ENCODE measurements at regions not wholly inside any gene's neighbourhood (a gene's known extent, or its start where the extent isn't known, plus 50 kb on each side); places are given as distances from the start of the nearest gene placed in this dataset.

- DNase-seq (ENCODE audit: low read depth) = no peak
Observed at GRCh38 chr22:47780281-47780875, 1017.9 kb downstream of the TBC1D22A start.

GRCh38 chr22:47779474-47779873 is 1017.0 kb downstream of the TBC1D22A start:
- no peak for DNase-seq (ENCODE audit: low read depth)

GRCh38 chr22:47778160-47778658 is 1015.8 kb downstream of the TBC1D22A start:
- DNase-seq (ENCODE audit: low read depth) = no peak

DNA sequence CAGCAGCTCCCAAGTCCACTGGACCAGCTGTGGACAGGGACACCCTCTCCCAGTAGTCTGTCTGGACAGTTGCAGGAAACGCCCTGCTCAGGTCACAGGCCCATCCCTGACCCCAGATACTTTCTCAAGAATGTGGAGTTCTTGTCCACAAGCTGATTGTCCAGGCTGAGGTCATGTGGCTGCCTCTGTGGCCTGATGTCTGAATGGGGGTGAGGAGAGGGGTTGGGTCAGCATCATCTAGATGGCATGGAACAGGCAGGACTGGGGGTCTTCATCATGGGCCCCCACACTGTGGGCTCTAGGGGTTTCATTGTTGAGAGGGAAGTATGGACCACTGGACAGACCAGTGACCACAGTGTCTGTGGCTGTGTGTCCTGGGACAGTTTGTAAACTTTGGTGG is 1015.0 kb downstream of the TBC1D22A start:
- no peak for DNase-seq (ENCODE audit: low read depth)

DNA sequence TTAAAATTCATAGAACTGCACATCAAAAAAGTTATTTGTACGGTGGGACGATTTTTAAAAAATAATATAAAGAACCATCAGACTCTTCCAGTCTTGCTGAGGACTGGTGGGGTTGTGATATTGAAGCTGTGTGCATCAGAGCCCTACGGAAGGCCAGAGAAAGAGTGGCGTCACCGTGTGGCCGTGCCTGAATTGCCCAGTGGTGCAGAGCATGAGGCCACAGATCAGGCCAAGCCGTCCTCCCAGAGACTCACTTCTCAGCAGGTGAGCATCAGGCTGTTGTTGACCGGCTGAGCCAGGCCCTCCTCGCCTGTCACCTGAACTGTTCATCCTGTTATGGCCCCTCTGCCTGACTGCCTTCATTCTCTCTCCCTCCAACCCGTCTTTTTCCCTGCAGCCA is 1013.9 kb downstream of the TBC1D22A start:
- no peak for DNase-seq (ENCODE audit: low read depth)

DNA sequence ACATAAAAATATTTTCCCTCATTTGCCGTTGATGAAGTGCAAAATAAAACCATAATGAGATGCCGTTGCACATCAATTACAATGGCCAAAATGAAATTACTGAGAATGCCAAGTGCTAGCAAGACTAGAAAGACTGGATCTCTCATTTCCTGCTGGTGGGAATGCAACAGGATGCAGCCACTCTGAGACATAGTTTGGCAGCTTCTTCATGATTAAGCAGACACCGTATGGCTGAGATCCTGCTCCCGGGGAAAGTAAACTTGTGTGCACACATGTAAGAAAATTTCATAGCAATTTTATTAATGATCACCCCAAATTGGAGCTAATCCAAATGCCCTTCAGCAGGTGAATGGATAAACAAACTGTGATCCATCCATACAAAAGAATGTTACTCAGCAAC is 1013.2 kb downstream of the TBC1D22A start:
- DNase-seq (ENCODE audit: low read depth) = peak; percentile 3

GRCh38 chr22:47775191-47775590 is 1012.7 kb downstream of the TBC1D22A start:
- no peak for DNase-seq (ENCODE audit: low read depth)

GRCh38 chr22:47773635-47774034 is 1011.2 kb downstream of the TBC1D22A start:
- no peak for DNase-seq (ENCODE audit: low read depth)

DNA sequence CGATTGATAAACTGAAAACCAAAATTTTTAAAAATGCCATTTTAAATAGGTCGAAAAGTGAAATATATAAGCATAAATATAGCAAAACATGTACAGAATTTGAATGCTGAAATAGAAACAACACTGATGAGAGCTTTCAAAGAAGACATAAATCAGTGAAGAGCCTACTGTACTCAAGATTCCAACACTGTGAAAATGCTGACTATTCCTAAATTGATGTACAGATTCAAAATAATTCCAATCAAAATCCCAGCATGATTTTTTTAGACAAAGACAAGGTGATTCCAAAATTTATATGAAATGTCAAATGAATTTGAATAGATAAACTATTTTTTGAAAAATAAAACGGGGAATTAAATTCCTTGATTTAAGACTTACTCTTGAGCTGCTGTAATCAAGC is 1010.4 kb downstream of the TBC1D22A start:
- no peak for DNase-seq (ENCODE audit: low read depth)

DNA sequence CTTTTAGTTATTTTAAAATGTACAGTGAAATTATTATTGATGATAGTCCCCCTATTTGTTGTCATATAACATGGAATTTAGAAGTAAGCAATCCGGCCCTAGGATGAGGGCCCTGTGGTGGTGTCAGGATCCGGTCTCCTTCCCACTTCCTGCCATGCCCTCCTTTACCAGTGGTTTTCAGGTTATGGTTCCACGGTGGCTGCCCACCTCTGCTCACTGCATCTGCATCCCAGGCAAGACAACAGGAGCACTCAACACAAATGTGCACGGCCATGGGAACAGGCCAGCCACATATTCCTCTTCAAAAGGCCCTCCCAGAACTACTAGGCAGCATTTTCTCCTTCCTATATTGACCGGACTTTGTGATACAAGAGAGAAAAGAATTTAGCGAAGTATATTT is 1007.2 kb downstream of the TBC1D22A start:
- DNase-seq (ENCODE audit: low read depth) = no peak

GRCh38 chr22:47768027-47768426 is 1005.6 kb downstream of the TBC1D22A start:
- DNase-seq (ENCODE audit: low read depth) = no peak

DNA sequence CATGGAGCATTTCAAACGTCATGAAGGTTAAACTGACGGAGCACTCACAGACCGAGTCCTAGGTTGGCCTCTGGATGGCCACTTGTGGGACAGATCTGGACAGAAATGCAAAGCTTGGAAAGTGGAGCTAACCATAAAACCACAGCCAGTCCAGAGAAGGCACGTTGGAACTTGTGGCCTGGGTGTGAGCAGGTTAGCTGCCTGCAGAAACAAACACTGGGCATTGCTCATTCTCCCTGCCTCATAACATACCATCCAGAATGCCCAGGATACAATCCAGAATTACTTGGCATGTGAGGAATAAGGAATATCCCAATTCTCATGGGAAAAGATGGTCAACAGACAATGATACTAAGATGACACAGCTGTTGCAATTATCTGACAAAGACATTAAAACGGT is 1005.0 kb downstream of the TBC1D22A start:
- DNase-seq (ENCODE audit: low read depth) = no peak

DNA sequence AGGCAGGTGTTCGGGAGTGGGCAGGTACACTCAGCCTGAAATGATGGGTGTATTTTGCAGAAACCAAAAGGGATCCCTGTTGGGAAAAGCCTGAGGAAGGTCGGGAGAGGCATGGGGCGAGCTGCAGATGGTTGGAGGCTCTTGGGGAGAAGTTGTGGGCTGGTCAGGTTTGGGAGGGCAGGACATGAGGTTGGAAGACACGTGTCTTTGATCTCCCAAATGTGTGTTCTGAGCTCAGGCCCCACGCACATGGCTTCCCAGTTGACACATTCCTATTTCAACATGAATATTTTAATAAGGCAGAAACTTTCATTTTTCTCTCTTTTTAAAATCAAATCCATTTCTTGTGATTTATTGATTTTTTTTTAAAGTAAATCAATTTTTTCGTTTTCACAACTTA is 1003.3 kb downstream of the TBC1D22A start:
- DNase-seq (ENCODE audit: low read depth) = no peak

- DNase-seq (ENCODE audit: low read depth) = no peak
Observed at GRCh38 chr22:47762141-47762540, 999.7 kb downstream of the TBC1D22A start.

GRCh38 chr22:47759909-47760308 is 997.5 kb downstream of the TBC1D22A start:
- DNase-seq (ENCODE audit: low read depth) = no peak

DNA sequence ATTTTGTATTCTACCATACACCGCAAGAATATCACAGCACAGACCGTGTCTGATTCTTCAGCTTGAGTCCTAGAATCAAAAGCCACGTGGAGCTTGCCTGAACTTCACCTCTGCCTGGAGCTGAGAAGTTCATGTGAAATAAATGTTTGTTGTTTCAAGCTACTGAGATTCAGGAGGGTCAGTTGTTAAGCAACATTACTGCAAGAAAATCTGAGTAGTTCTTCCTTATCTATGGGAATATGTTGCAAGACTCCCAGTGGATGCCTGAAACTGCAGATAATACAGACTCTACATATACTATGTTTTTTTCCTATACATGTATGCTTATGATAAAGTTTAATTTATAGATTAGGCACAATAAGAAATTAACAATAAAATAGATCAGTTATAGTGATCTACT is 995.3 kb downstream of the TBC1D22A start:
- DNase-seq (ENCODE audit: low read depth) = no peak

GRCh38 chr22:47750086-47750485 is 987.6 kb downstream of the TBC1D22A start:
- no peak for DNase-seq (ENCODE audit: low read depth)

DNA sequence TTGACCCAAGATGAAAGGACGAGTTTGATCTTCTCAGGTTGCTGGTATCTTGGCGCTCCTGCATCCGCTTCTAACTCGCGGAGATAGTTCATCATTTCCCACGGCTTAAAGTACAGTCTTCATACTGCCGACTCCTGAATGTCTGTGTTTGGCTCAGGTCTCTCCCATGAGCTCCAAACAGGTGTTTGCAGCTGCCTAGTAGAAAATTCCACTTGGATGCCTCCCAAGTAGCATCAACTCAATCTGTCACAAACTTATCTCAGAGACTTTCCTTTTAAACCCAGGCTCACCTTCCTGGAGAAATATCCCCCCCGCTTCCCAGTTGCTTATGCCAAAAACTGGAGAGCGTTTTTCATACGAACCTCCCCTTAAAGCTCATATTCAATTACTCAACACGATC is 986.5 kb downstream of the TBC1D22A start:
- DNase-seq (ENCODE audit: low read depth) = no peak

- no peak for DNase-seq (ENCODE audit: low read depth)
Observed at GRCh38 chr22:47748271-47748670, 985.8 kb downstream of the TBC1D22A start.

GRCh38 chr22:47740109-47740805 is 977.8 kb downstream of the TBC1D22A start:
- DNase-seq (ENCODE audit: low read depth) = no peak

- DNase-seq (ENCODE audit: low read depth) = no peak
Observed at GRCh38 chr22:47739291-47740015, 977.0 kb downstream of the TBC1D22A start.

DNA sequence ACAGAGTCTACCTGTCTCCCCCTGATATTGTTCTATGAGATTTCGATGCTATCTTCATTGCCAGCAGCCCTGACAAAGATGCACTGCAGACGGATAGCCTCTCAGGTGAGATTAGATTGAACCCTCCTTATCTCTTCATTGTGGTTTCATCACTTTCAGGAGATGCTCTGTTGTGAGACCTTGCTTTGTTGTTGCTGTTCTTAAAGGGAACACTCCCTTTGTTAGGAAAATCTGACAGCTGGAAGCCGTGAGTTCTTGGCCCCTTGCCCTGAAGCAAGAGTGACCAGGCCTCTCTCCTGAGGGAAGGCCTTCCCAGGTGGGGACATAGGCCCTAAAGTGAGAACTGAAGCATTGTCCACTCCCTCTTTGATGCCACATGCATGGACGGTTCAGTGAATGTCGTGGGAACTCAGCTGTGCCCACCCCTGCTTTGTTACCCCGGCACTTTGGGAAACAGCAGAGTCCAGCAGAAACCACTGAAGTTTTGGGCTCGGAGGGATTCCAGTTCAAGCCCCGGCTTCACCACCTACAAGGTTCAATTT is 976.1 kb downstream of the TBC1D22A start:
- DNase-seq (ENCODE audit: low read depth) = no peak
